CD14-positive monocyte (primary cell): ENCODE measurements at regions not wholly inside any gene's neighbourhood (a gene's known extent, or its start where the extent isn't known, plus 50 kb on each side); places are given as distances from the start of the nearest gene placed in this dataset.

Source experiments
- DNase-seq, 3 donors: peaks; one replicate each; pipeline ENCODE4 v3.0.0-alpha.2; 2011 to 2022
- H2AFZ ChIP-seq: 2 replicates; pipeline ENCODE4 v1.6.0; 2012; ENCODE audit warnings: mild to moderate bottlenecking, low read depth, low read length, inconsistent platforms; ENCODE audit not compliant: insufficient read depth, poor library complexity, severe bottlenecking
- H3K27ac ChIP-seq, 2 donors: 1 replicate in 1 of 2; 2 replicates in 1 of 2; pipeline ENCODE4 v1.5.1; 2012 to 2013; ENCODE audit warnings: low read length in 2 of 2, control low read depth in 1 of 2, inconsistent platforms in 1 of 2, low read depth in 1 of 2, mild to moderate bottlenecking in 1 of 2
- H3K27me3 ChIP-seq, 2 donors: one replicate each; pipeline versions ENCODE4 v1.6.0 to v1.6.1; 2011 to 2013; ENCODE audit warnings: low read length in 2 of 2; ENCODE audit not compliant: control insufficient read depth in 2 of 2, insufficient read depth in 2 of 2
- H3K36me3 ChIP-seq, 2 donors: replicated peaks in 1 of 2; 1 replicate in 1 of 2; 2 replicates in 1 of 2; pipeline versions ENCODE4 v1.5.1 to v1.6.1; 2012 to 2013; ENCODE audit warnings: low read length in 2 of 2, control low read depth in 1 of 2, inconsistent platforms in 1 of 2, mild to moderate bottlenecking in 1 of 2; ENCODE audit not compliant: insufficient read depth in 2 of 2, control insufficient read depth in 1 of 2
- H3K4me1 ChIP-seq, 2 donors: 1 replicate in 1 of 2; 2 replicates in 1 of 2; pipeline versions ENCODE4 v1.5.1 to v1.6.1; 2012 to 2013; ENCODE audit warnings: low read length in 2 of 2, control low read depth in 1 of 2, inconsistent platforms in 1 of 2, mild to moderate bottlenecking in 1 of 2, moderate library complexity in 1 of 2; ENCODE audit not compliant: insufficient read depth in 2 of 2, control insufficient read depth in 1 of 2
- H3K4me2 ChIP-seq: replicated peaks from 2 replicates; pipeline ENCODE3; 2012; ENCODE audit warnings: low read length, moderate library complexity, mild to moderate bottlenecking; ENCODE audit not compliant: poor library complexity, severe bottlenecking; ENCODE audit errors: extremely low read depth
- H3K4me3 ChIP-seq, 3 experiments: fragments of 200-600 bp in 1 of 3; sonication (generic) in 1 of 3; replicated peaks in 1 of 3; 1 replicate in 2 of 3; 2 replicates in 1 of 3; pipeline ENCODE4 v1.5.1; 2011 to 2013; ENCODE audit warnings: low read length in 3 of 3, mild to moderate bottlenecking in 3 of 3, control low read depth in 2 of 3, low read depth in 2 of 3, inconsistent platforms in 1 of 3, moderate library complexity in 1 of 3
- H3K79me2 ChIP-seq: 2 replicates; pipeline ENCODE4 v1.6.0; 2012; ENCODE audit warnings: mild to moderate bottlenecking, control low read depth, inconsistent platforms, low read length, moderate library complexity; ENCODE audit not compliant: insufficient read depth
- H3K9ac ChIP-seq: 2 replicates; pipeline ENCODE4 v1.6.0; 2017; ENCODE audit warnings: low read length, mild to moderate bottlenecking; ENCODE audit not compliant: insufficient read depth, poor library complexity, severe bottlenecking
- H3K9me3 ChIP-seq, 2 donors: replicated peaks in 1 of 2; 1 replicate in 1 of 2; 2 replicates in 1 of 2; pipeline versions ENCODE4 v1.5.1 to v1.6.1; 2012 to 2013; ENCODE audit warnings: low read length in 2 of 2, control low read depth in 1 of 2; ENCODE audit not compliant: control insufficient read depth in 1 of 2, insufficient read depth in 1 of 2
- H4K20me1 ChIP-seq: 2 replicates; pipeline ENCODE4 v1.6.0; 2012; ENCODE audit warnings: mild to moderate bottlenecking, low read length, control low read depth, moderate library complexity; ENCODE audit not compliant: insufficient read depth
- H3K27ac Mint-ChIP-seq, 7 donors: one replicate each; pipeline ENCODE4 v1.8.0; 2020; ENCODE audit warnings: mild to moderate bottlenecking in 7 of 7, mixed read lengths in 7 of 7, moderate library complexity in 6 of 7, inconsistent platforms in 2 of 7
- H3K27me3 Mint-ChIP-seq, 3 donors: one replicate each; pipeline ENCODE4 v1.8.0; 2021 to 2022; ENCODE audit warnings: low read depth in 3 of 3, mild to moderate bottlenecking in 3 of 3, mixed read lengths in 3 of 3, moderate library complexity in 3 of 3, inconsistent platforms in 1 of 3
- H3K36me3 Mint-ChIP-seq, 2 donors: one replicate each; pipeline ENCODE4 v1.8.0; 2020; ENCODE audit warnings: mixed read lengths in 2 of 2, inconsistent platforms in 1 of 2, mild to moderate bottlenecking in 1 of 2
- H3K4me1 Mint-ChIP-seq: one replicate; pipeline ENCODE4 v1.8.0; 2020; ENCODE audit warnings: mild to moderate bottlenecking, mixed read lengths
- H3K4me3 Mint-ChIP-seq, 2 donors: one replicate each; pipeline ENCODE4 v1.8.0; 2020; ENCODE audit warnings: mild to moderate bottlenecking in 2 of 2, mixed read lengths in 2 of 2, moderate library complexity in 1 of 2
- H3K9me3 Mint-ChIP-seq, 7 donors: one replicate each; pipeline ENCODE4 v1.8.0; 2020 to 2022; ENCODE audit warnings: mixed read lengths in 7 of 7, mild to moderate bottlenecking in 6 of 7, moderate library complexity in 6 of 7, inconsistent platforms in 2 of 7
- WGBS: methylation state at CpG from one replicate; pipeline ENCODE4 v1.1.5; 2013; ENCODE audit warnings: missing lambda C conversion rate; ENCODE audit not compliant: insufficient coverage; 5-methylcytosine and 5-hydroxymethylcytosine counted together
- intact Hi-C, 2 donors: fragments of 100-400 bp; cut with micrococcal nuclease; formaldehyde crosslinking; loops; one replicate each; pipeline versions ENCODE4 v1.15.0 to v1.15.1; 2023
- TF ChIP-seq, protein P1 (sequence below): fragments of 200-600 bp; IDR thresholded peaks from one replicate; pipeline ENCODE4 v1.8.0; 2022; ENCODE audit warnings: antibody characterized with exemption, mild to moderate bottlenecking

DNA sequence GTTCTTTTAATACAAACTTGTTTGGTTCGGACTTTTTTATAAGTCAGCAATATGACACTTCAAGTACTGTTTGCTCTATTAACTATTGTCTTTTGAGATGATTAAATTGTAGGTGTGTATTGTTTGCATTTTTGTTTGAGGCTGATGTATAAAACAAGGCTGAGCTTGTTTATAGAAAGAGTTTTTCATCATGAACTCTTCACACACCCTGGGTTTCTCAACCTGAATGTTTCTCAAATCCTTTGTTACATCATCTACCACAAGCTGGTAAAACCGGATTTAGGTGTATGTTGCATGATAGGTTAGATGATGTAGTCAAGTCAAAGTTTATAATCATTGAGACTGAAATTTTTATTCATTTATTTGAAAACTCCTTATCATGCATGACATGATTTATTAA lies 335.2 kb upstream of the LRATD1 start:
- H3K4me2 ChIP-seq = no peak overlapping the region
- Mint-ChIP-seq H3K27me3 (no peaks in the 10 kb centered on the region), H3K4me3 (no peak overlapping the region), H3K9me3 (peaks cover 0 to 6% (median 1%) of the 10 kb centered on the region in 7 donors), H3K36me3 (no peaks in the 10 kb centered on the region), H3K4me1 (no peaks in the 10 kb centered on the region), H3K27ac (no peak overlapping the region)
- no peaks in the 10 kb centered on the region for H3K36me3 ChIP-seq
- H3K79me2 ChIP-seq = no peaks in the 10 kb centered on the region
- H4K20me1 ChIP-seq = no peaks in the 10 kb centered on the region
- intact Hi-C loops = no loop called here
- no peaks in the 10 kb centered on the region for H3K4me1 ChIP-seq
- no peak for DNase-seq
- H3K27me3 ChIP-seq = no peaks in the 10 kb centered on the region
- WGBS = no CpG with 5 or more reads among the region's 2 CpGs
- no peak overlapping the region for H3K9ac ChIP-seq
- no peaks in the 10 kb centered on the region for H3K9me3 ChIP-seq
- no peak overlapping the region for H3K27ac ChIP-seq
- TF ChIP-seq, protein P1, sequence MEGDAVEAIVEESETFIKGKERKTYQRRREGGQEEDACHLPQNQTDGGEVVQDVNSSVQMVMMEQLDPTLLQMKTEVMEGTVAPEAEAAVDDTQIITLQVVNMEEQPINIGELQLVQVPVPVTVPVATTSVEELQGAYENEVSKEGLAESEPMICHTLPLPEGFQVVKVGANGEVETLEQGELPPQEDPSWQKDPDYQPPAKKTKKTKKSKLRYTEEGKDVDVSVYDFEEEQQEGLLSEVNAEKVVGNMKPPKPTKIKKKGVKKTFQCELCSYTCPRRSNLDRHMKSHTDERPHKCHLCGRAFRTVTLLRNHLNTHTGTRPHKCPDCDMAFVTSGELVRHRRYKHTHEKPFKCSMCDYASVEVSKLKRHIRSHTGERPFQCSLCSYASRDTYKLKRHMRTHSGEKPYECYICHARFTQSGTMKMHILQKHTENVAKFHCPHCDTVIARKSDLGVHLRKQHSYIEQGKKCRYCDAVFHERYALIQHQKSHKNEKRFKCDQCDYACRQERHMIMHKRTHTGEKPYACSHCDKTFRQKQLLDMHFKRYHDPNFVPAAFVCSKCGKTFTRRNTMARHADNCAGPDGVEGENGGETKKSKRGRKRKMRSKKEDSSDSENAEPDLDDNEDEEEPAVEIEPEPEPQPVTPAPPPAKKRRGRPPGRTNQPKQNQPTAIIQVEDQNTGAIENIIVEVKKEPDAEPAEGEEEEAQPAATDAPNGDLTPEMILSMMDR = no peak
- H3K4me3 ChIP-seq = no peak overlapping the region
- H2AFZ ChIP-seq = no peak overlapping the region

DNA sequence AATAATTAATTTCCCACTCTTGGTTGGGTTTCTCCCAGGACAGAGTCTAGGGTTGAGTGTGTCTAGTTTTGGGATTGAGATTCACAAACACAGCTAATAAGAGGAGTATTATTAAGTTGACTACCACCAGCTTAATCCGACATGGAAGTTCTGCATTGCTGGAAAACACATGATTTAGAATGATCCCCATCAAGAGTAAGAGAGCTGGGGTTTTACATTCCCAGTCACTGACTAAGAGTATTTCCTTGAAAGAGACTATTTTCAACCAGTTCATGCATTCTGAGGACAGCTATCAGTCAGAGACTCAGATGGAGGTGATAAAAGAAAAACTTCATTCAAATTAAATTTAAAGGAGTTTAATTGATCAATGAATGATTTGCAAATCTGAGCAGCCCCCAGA lies 334.6 kb upstream of the LRATD1 start:
- H3K4me2 ChIP-seq = no peak overlapping the region
- no peak overlapping the region for H3K4me3 ChIP-seq
- H2AFZ ChIP-seq = no peak overlapping the region
- no peak for DNase-seq
- intact Hi-C loops = no loop called here
- Mint-ChIP-seq H3K27ac (no peak overlapping the region), H3K4me3 (no peak overlapping the region), H3K4me1 (no peaks in the 10 kb centered on the region), H3K36me3 (no peaks in the 10 kb centered on the region), H3K9me3 (peaks cover 0 to 6% (median 1%) of the 10 kb centered on the region in 7 donors), H3K27me3 (no peaks in the 10 kb centered on the region)
- H4K20me1 ChIP-seq = no peaks in the 10 kb centered on the region
- H3K79me2 ChIP-seq = no peaks in the 10 kb centered on the region
- H3K27ac ChIP-seq = no peak overlapping the region
- WGBS = no CpG with 5 or more reads among the region's 1 CpG
- no peaks in the 10 kb centered on the region for H3K9me3 ChIP-seq
- no peaks in the 10 kb centered on the region for H3K4me1 ChIP-seq
- no peaks in the 10 kb centered on the region for H3K27me3 ChIP-seq
- TF ChIP-seq, protein P1 = no peak
- H3K36me3 ChIP-seq = no peaks in the 10 kb centered on the region
- no peak overlapping the region for H3K9ac ChIP-seq
